Fibroblast of lung (primary cell): ENCODE measurements at regions not wholly inside any gene's neighbourhood (a gene's known extent, or its start where the extent isn't known, plus 50 kb on each side); places are given as distances from the start of the nearest gene placed in this dataset.

Experiments
- DNase-seq, 2 donors: peaks; one replicate each; pipeline versions ENCODE4 v3.0.0 to v3.0.0-alpha.2; 2010; ENCODE audit warnings: low read depth in 2 of 2
- H2AFZ ChIP-seq: 2 replicates; pipeline ENCODE4 v1.5.1; 2012; ENCODE audit warnings: low read length, control low read depth, inconsistent platforms
- H3K27ac ChIP-seq: 2 replicates; pipeline ENCODE4 v1.5.1; 2011; ENCODE audit warnings: low read length, control low read depth; ENCODE audit not compliant: insufficient read depth
- H3K27me3 ChIP-seq: 2 replicates; pipeline ENCODE4 v1.5.1; 2011; ENCODE audit warnings: mild to moderate bottlenecking, low read length; ENCODE audit not compliant: control insufficient read depth, insufficient read depth
- H3K36me3 ChIP-seq: 2 replicates; pipeline ENCODE4 v1.5.1; 2011; ENCODE audit warnings: low read length; ENCODE audit not compliant: control insufficient read depth, insufficient read depth
- H3K4me1 ChIP-seq: 2 replicates; pipeline ENCODE4 v1.5.1; 2011; ENCODE audit warnings: low read length; ENCODE audit not compliant: control insufficient read depth, insufficient read depth; ENCODE audit errors: extremely low read depth
- H3K4me2 ChIP-seq: 2 replicates; pipeline ENCODE4 v1.5.1; 2011; ENCODE audit warnings: low read length, control low read depth; ENCODE audit not compliant: insufficient read depth; ENCODE audit errors: extremely low read depth
- H3K4me3 ChIP-seq, 4 experiments: fragments of 200-600 bp in 1 of 4; sonication (generic) in 1 of 4; replicated peaks in 1 of 4; 2 replicates each; pipeline ENCODE4 v1.5.1; 2011 to 2016; ENCODE audit warnings: low read length in 4 of 4, low read depth in 3 of 4, mild to moderate bottlenecking in 3 of 4, control low read depth in 2 of 4, inconsistent platforms in 1 of 4, mixed read lengths in 1 of 4; ENCODE audit not compliant: insufficient read depth in 1 of 4; ENCODE audit errors: control extremely low read depth in 1 of 4
- H3K79me2 ChIP-seq: 2 replicates; pipeline ENCODE4 v1.5.1; 2012; ENCODE audit warnings: mild to moderate bottlenecking, low read length, inconsistent platforms; ENCODE audit not compliant: control insufficient read depth, insufficient read depth
- H3K9ac ChIP-seq: 2 replicates; pipeline ENCODE4 v1.5.1; 2011; ENCODE audit warnings: mild to moderate bottlenecking, low read length, control low read depth; ENCODE audit not compliant: insufficient read depth
- H3K9me3 ChIP-seq: 2 replicates; pipeline ENCODE4 v1.5.1; 2012; ENCODE audit warnings: low read depth, low read length; ENCODE audit not compliant: control insufficient read depth, insufficient read depth
- H4K20me1 ChIP-seq: 2 replicates; pipeline ENCODE4 v1.5.1; 2011; ENCODE audit warnings: low read length; ENCODE audit not compliant: control insufficient read depth, insufficient read depth; ENCODE audit errors: extremely low read depth
- EZH2 ChIP-seq: IDR thresholded peaks from 2 replicates; pipeline ENCODE4 v1.5.1; 2012; ENCODE audit warnings: low read length, control low read depth, mild to moderate bottlenecking; ENCODE audit errors: missing control alignments
- TF ChIP-seq, protein P1 (sequence below), 2 donors: IDR thresholded peaks in 1 of 2; conservative IDR thresholded peaks in 1 of 2; 1 replicate in 1 of 2; 2 replicates in 1 of 2; pipeline ENCODE4 v1.5.1; 2011 to 2012; ENCODE audit warnings: low read length in 2 of 2, control low read depth in 1 of 2, inconsistent platforms in 1 of 2, low read depth in 1 of 2, mild to moderate bottlenecking in 1 of 2

DNA sequence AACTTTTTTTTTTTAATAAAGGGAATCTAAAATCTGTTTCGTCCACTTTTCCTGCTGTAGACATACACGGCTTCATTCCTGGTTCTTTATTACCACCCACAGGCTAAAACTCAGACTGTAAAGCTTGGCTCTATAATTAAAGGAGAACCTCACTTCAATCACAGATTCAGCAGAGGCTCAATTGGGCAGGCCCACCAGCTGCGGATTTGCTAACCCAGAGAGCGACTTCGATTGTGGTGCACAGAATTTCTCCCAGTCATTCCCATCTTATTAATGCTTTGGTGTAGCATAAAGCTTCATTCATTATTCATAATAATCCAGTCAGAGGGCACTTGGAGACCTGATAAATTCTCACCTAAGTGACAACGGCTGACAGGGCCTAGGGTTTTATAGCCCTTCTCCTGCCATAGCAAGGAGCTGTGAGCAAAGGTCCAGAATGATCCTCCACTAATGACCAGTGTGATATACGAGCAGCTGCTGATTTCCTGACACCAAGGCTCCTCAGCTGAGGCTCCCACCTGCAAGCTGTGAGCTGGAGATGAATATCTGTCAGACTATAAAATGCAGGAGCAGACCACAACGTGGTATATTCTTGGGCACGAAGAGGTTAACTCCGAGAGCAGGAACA lies 149.0 kb downstream of the ATP6V1G3 start:
- Histone ChIP-seq H3K36me3 (no peaks in the 10 kb centered on the region), H4K20me1 (no peaks in the 10 kb centered on the region), H3K79me2 (no peaks in the 10 kb centered on the region), H3K27ac (no peak overlapping the region), H3K27me3 (no peaks in the 10 kb centered on the region), H3K4me2 (no peak overlapping the region), H3K9ac (no peak overlapping the region), H3K4me3 (no peak overlapping the region), H3K4me1 (no peaks in the 10 kb centered on the region), H2AFZ (no peak overlapping the region), H3K9me3 (no peaks in the 10 kb centered on the region)
- no peak for DNase-seq
- no peak for TF ChIP-seq EZH2
- TF ChIP-seq, protein P1, sequence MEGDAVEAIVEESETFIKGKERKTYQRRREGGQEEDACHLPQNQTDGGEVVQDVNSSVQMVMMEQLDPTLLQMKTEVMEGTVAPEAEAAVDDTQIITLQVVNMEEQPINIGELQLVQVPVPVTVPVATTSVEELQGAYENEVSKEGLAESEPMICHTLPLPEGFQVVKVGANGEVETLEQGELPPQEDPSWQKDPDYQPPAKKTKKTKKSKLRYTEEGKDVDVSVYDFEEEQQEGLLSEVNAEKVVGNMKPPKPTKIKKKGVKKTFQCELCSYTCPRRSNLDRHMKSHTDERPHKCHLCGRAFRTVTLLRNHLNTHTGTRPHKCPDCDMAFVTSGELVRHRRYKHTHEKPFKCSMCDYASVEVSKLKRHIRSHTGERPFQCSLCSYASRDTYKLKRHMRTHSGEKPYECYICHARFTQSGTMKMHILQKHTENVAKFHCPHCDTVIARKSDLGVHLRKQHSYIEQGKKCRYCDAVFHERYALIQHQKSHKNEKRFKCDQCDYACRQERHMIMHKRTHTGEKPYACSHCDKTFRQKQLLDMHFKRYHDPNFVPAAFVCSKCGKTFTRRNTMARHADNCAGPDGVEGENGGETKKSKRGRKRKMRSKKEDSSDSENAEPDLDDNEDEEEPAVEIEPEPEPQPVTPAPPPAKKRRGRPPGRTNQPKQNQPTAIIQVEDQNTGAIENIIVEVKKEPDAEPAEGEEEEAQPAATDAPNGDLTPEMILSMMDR (conservative IDR thresholded peaks at IDR 0.05 in 1 of 2, IDR thresholded peaks at IDR 0.05 in 1 of 2; ENCODE audit: low read depth in 1 of 2, low read length in 2 of 2), result no peak

DNA sequence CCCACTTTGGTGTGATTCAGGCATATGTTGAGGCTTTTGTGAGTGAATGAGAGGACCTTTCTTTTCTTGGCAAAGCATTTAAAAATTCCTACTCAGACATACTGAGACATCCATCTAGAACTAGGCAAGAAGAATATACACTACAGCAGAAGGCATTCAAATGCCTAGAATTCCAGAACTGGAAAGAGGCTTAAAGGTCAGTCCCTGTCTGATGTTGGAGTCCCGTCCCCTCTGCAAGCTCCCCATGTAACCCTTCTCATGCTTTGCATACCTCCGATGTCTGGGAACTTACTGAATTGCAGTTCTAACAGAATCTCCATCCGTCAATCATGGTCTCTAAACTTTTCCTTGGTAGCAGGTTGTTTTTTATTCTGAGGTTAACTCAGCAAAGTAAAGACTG lies 152.9 kb downstream of the ATP6V1G3 start:
- Histone ChIP-seq H3K36me3 (no peaks in the 10 kb centered on the region), H3K27me3 (no peaks in the 10 kb centered on the region), H3K9ac (no peak overlapping the region), H3K4me1 (no peaks in the 10 kb centered on the region), H3K9me3 (no peaks in the 10 kb centered on the region), H3K27ac (no peak overlapping the region), H4K20me1 (no peaks in the 10 kb centered on the region), H3K4me2 (no peak overlapping the region), H2AFZ (no peak overlapping the region), H3K79me2 (no peaks in the 10 kb centered on the region), H3K4me3 (no peak overlapping the region)
- DNase-seq, result peak in 1 of 2 donors; percentile 86
- TF ChIP-seq, protein P1 (conservative IDR thresholded peaks at IDR 0.05 in 1 of 2, IDR thresholded peaks at IDR 0.05 in 1 of 2; ENCODE audit: low read depth in 1 of 2, low read length in 2 of 2), result no peak
- TF ChIP-seq EZH2, result no peak

DNA sequence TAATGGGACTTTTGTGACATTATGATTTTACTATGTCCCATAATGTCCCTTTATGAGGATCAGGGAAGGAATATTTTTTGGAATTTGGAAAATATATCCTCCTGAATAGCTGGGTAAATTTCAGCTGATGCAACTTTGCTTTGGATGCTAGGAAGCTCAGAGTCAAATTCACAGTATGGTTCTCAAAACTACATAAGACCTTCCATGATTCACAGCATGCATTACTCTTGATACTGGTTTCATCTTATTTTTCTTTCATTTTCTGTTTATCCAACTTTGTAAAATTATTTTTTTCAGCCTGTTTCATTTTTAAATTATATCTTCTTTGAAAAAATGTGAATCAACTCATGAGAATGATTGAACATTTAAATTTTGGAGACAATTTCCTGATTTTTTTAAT lies 160.2 kb downstream of the ATP6V1G3 start:
- H2AFZ ChIP-seq, result no peak overlapping the region
- no peaks in the 10 kb centered on the region for H3K79me2 ChIP-seq
- no peak for DNase-seq
- no peak overlapping the region for H3K9ac ChIP-seq
- H3K4me3 ChIP-seq, result no peak overlapping the region
- H4K20me1 ChIP-seq, result no peaks in the 10 kb centered on the region
- no peaks in the 10 kb centered on the region for H3K9me3 ChIP-seq
- no peak overlapping the region for H3K4me2 ChIP-seq
- no peaks in the 10 kb centered on the region for H3K4me1 ChIP-seq
- no peak overlapping the region for H3K27ac ChIP-seq
- H3K27me3 ChIP-seq, result no peaks in the 10 kb centered on the region
- TF ChIP-seq EZH2, result no peak
- TF ChIP-seq, protein P1 (conservative IDR thresholded peaks at IDR 0.05 in 1 of 2, IDR thresholded peaks at IDR 0.05 in 1 of 2; ENCODE audit: low read depth in 1 of 2, low read length in 2 of 2), result no peak
- H3K36me3 ChIP-seq, result no peaks in the 10 kb centered on the region
